Jurkat, Clone E6-1 (cell line): ENCODE measurements at regions not wholly inside any gene's neighbourhood (a gene's known extent, or its start where the extent isn't known, plus 50 kb on each side); places are given as distances from the start of the nearest gene placed in this dataset.

ENCODE experiments used
- DNase-seq: peaks from one replicate; pipeline ENCODE4 v3.0.0-alpha.2; 2011; ENCODE audit warnings: low read depth, low spot score
- H3K4me3 ChIP-seq: 2 replicates; pipeline ENCODE4 v1.5.1; 2011; ENCODE audit warnings: mild to moderate bottlenecking, low read length, control low read depth, moderate library complexity

- H3K4me3 ChIP-seq, result no peak overlapping the region
- DNase-seq, result no peak
These were observed 1680.6 kb upstream of the RAG2 start for GRCh38 chr11:38278457-38279141.

- no peak overlapping the region for H3K4me3 ChIP-seq
- DNase-seq, result no peak
These were observed 1676.0 kb upstream of the RAG2 start for GRCh38 chr11:38274031-38274430.

GRCh38 chr11:38272376-38272775 is 1674.3 kb upstream of the RAG2 start:
- no peak overlapping the region for H3K4me3 ChIP-seq
- DNase-seq, result no peak

GRCh38 chr11:38266691-38267090 is 1668.7 kb upstream of the RAG2 start:
- no peak overlapping the region for H3K4me3 ChIP-seq
- DNase-seq, result no peak

- H3K4me3 ChIP-seq, result no peak overlapping the region
- no peak for DNase-seq
These were observed 1658.4 kb upstream of the RAG2 start for GRCh38 chr11:38256436-38256835.

- no peak for DNase-seq
- no peak overlapping the region for H3K4me3 ChIP-seq
These were observed 1656.9 kb upstream of the RAG2 start for GRCh38 chr11:38254913-38255312.

- H3K4me3 ChIP-seq, result no peak overlapping the region
- no peak for DNase-seq
These were observed 1654.6 kb upstream of the RAG2 start for GRCh38 chr11:38252620-38253019.

- no peak overlapping the region for H3K4me3 ChIP-seq
- no peak for DNase-seq
These were observed 1648.4 kb upstream of the RAG2 start for GRCh38 chr11:38246451-38246850.

- no peak for DNase-seq
- H3K4me3 ChIP-seq, result no peak overlapping the region
These were observed 1628.6 kb upstream of the RAG2 start for GRCh38 chr11:38226684-38227083.

- no peak for DNase-seq
- H3K4me3 ChIP-seq, result no peak overlapping the region
These were observed 1623.3 kb upstream of the RAG2 start for GRCh38 chr11:38221295-38221694.

GRCh38 chr11:38219636-38220035 is 1621.6 kb upstream of the RAG2 start:
- H3K4me3 ChIP-seq, result no peak overlapping the region
- no peak for DNase-seq

GRCh38 chr11:38208951-38209350 is 1610.9 kb upstream of the RAG2 start:
- DNase-seq, result no peak
- no peak overlapping the region for H3K4me3 ChIP-seq

GRCh38 chr11:38206663-38207062 is 1608.6 kb upstream of the RAG2 start:
- no peak for DNase-seq
- no peak overlapping the region for H3K4me3 ChIP-seq

- no peak overlapping the region for H3K4me3 ChIP-seq
- DNase-seq, result no peak
These were observed 1593.1 kb upstream of the RAG2 start for GRCh38 chr11:38191101-38191500.

- no peak overlapping the region for H3K4me3 ChIP-seq
- no peak for DNase-seq
These were observed 1584.3 kb upstream of the RAG2 start for GRCh38 chr11:38182126-38182866.

GRCh38 chr11:38176686-38177322 is 1578.8 kb upstream of the RAG2 start:
- H3K4me3 ChIP-seq, result no peak overlapping the region
- no peak for DNase-seq

GRCh38 chr11:38173676-38174075 is 1575.6 kb upstream of the RAG2 start:
- H3K4me3 ChIP-seq, result no peak overlapping the region
- no peak for DNase-seq

GRCh38 chr11:38169286-38169685 is 1571.2 kb upstream of the RAG2 start:
- DNase-seq, result no peak
- no peak overlapping the region for H3K4me3 ChIP-seq

GRCh38 chr11:38163526-38163925 is 1565.5 kb upstream of the RAG2 start:
- no peak for DNase-seq
- H3K4me3 ChIP-seq, result no peak overlapping the region

GRCh38 chr11:38160433-38160832 is 1562.4 kb upstream of the RAG2 start:
- no peak overlapping the region for H3K4me3 ChIP-seq
- no peak for DNase-seq
